ENCODE measurements at regions not wholly inside any gene's neighbourhood (a gene's known extent, or its start where the extent isn't known, plus 50 kb on each side); places are given as distances from the start of the nearest gene placed in this dataset.

GRCh38 chr14:58789736-58790135 lies 152.0 kb downstream of the DACT1 start:
- no peak for TF ChIP-seq EZH2 (IDR thresholded peaks at IDR 0.05; ENCODE audit: low read length)
- TF ChIP-seq CTCF (optimal IDR thresholded peaks at IDR 0.05 in 1 of 3, IDR thresholded peaks at IDR 0.05 in 1 of 3, conservative IDR thresholded peaks at IDR 0.05 in 1 of 3; ENCODE audit: extremely low read depth in 1 of 3, insufficient read depth in 2 of 3, low read length in 3 of 3) = no peak

Measured in keratinocyte (primary cell).